ENCODE measurements at regions not wholly inside any gene's neighbourhood (a gene's known extent, or its start where the extent isn't known, plus 50 kb on each side); places are given as distances from the start of the nearest gene placed in this dataset.

DNA sequence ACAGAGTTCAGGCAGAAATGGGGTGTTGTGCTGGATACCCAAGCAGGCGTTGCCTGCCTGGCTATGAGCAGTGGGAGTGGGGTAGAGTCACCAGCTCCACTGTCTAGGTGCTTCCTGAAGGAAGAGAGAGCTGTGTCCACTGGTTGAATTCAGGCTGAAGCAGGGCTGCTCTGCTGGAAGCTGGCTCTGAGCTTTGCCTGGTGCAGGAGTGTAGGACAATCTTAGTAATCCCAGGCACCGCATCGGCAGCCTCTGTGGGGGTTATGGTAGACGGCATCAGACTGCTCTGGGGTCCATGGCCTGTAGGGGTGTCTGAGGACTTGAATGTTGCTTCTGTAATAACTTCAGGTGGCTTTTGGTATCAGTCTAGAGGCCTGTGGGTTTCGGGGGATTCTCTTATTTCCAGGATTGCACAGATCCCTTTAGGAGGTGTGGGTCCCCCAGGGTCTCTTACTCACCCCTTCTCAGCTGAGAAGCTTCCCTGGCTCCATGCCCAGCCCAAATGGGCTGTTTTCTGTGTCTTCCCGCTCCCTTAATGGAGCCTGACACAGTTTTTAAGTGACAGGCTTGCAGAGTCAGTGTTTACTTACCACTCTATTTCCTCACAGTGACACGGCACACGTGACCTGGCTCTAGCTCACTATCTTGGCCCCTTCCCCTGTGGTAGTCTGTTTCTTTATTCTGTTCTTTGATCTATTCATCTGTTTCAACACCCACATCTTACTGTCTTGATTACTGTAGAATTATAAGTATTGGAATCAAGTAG is 644.3 kb downstream of the CBLN2 start:
- no peak for DNase-seq (ENCODE audit: low read depth)

DNA sequence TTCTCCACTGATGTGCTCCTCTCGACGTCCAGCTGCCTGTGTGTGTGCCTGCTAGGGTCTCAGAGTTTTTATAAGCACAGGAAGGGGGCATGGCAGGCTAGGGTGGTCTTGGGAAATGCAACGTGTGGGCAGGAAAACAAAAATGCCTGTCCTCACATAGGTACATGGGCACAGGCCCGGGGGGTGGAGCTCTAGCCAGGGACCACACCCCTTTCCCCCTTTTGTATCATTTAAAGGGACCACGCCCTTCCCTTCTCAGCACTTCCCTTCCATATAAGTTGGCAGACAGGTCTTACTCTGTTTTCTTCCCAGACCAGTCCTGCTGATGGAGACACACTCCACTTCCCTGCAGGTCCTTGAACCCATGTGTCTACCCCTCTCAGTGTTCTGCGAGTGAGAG is 645.0 kb downstream of the CBLN2 start:
- no peak for DNase-seq (ENCODE audit: low read depth)

DNA sequence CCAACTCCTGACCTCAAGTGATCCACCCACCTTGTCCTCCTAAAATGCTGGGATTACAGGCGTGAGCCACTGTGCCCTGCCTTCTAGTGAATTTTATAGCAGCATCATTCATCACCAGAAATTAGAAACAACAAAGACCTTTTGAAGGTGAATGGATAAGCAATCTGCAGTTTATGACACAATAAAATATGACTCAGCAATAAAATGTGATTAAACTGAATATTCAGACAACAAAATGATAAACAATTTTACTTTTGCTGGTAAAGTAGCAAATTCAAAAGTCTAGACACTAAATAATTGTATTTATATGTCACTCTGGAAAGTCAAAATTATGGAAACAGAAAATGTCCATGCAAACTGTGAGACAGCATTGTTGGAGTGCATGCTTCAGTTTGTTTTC is 656.6 kb downstream of the CBLN2 start:
- DNase-seq (ENCODE audit: low read depth), result no peak

DNA sequence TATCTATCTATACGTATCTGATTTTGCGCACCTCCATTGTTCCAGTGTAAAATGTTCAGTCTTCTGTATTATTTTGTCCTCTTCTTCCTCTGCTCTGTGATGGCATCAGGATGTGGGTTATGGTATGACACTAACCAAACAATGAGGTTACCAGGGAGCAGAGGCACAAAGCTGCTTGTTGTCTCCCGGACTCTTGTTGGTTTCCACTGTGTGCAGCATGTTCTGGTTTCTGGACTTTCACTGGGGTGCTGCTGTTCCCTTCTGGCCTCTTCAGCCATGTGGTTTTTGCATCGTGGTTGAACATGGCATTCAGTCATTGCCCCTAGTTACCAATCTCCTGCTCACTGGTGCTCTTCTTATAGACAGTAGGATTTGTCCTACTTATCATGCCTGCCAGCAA is 665.9 kb downstream of the CBLN2 start:
- no peak for DNase-seq (ENCODE audit: low read depth)

DNA sequence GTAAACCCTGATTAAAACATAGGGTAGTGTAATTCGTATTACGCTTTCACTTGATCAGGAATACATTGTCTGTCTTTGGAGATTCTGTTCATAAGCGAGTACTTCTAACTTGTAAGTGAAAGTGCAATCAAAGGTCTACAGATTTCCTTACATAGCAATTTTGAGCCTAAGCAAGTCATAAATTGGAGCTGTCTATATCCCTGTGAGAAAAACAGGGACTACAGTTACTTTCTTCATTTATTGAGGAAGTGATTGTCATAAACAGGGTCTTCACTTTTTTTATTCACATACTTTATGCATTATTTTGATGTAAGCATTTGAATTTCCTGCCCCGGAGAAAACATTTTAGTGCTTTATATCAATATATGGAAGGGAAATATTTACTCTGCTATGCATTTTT is 670.4 kb downstream of the CBLN2 start:
- DNase-seq (ENCODE audit: low read depth), result no peak

DNA sequence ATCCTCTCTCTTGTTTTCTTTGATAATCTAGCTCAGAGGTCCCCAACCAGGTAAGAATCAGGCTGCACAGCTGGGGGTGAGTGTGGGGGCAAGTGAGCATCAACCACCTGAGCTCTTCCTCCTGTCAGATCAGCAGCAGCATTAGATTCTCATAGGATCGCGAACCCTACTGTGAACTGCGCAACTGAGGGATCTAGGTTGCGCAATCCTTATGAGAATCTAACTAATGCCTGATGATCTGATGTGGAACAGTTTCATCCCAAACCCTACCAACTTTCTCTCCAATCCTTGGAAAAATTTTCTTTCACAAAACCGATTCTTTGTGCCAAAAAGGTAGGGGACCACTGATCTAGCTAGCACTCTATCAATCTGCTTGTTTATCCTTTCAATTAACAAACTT is 678.3 kb downstream of the CBLN2 start:
- DNase-seq (ENCODE audit: low read depth), result no peak

DNA sequence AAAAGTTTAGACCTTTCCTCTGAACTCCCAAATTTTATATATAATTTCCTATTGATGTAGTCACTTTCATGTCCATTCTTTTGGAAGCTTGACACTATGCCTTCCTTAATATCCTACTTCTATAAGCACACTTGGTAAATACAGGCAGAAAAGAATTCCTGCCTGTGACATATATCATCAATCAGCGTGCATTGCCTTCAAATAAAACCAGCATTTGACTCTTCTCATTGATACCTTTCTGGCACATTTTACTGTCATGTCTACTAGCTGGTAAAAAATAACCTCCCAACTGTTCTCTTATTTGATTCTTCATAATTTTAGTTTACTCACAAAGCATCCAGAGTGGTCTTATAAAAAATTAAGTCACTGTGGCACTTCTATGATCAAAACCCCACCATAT is 693.5 kb downstream of the CBLN2 start:
- no peak for DNase-seq (ENCODE audit: low read depth)

DNA sequence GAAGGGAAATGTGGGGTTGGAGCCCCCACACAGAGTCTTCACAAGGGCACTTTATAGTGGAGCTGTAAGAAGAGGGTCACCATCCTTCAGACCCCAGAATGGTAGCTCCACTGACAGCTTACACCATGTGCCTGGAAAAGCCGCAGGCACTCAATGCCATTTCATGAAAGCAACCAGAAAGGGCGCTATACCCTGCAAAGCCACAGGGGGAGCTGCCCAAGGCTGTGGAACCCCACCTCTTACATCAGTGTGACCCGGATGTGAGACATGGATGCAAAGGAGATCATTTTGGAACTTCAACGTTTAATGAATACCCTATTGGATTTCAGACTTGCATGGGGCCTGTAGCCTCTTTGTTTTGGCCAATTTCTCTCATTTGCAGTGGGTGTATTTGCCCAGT is 694.7 kb downstream of the CBLN2 start:
- no peak for DNase-seq (ENCODE audit: low read depth)

DNA sequence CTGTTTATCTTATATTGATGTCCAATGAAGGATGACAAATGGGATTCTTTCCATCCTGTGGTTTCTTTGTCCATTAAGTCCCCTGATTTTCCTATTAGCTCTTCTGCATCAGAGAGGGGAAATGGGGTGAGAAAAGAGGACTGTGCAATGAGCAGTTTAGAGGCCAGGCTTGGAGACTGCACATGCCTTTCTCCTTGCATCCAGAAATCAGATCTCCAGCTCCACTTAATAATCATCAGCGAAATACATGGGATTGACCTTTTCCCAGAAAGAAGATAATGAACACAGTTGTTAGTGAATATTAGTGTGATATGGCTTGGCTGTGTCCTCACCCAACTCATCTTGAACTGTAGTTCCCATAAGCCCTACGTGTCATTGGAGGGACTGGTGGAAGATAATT is 697.4 kb downstream of the CBLN2 start:
- DNase-seq (ENCODE audit: low read depth), result no peak

DNA sequence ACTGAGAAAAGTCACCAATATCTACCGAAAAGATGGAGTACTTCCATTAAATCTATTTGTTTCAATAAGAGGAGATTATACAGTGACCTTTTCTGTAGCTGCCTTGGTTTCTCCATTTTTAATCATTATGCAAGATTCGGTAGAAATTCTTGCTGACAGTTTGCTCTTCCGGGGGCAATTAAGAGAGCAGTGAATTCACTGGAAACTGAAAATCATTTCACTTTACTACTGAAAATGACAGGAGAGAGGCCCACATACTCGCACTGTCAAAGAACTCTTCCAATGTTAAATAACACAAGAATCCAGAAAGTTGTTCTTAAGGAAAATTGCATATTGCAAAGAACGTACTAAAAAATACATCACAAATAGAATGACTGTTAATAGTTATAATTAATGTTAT is 699.3 kb downstream of the CBLN2 start:
- no peak for DNase-seq (ENCODE audit: low read depth)

DNA sequence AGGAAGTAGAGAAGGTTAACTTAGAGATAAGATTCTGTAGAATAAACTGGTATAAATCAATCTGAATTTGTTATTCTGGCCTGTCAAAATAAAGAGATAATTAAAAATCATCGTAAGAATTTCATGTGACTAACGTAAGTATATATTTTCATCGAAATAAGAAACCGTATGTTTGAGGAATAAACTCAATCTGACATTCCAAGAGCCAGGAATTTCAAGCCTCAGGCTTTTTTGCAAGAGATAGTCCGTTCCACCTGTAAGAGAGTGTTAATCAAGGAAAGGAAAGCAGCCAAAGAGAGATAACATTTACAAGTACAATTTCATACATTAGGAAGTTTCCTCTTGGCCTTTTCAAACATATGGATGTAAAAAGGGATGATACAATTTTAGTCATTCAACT is 701.5 kb downstream of the CBLN2 start:
- DNase-seq (ENCODE audit: low read depth), result no peak

DNA sequence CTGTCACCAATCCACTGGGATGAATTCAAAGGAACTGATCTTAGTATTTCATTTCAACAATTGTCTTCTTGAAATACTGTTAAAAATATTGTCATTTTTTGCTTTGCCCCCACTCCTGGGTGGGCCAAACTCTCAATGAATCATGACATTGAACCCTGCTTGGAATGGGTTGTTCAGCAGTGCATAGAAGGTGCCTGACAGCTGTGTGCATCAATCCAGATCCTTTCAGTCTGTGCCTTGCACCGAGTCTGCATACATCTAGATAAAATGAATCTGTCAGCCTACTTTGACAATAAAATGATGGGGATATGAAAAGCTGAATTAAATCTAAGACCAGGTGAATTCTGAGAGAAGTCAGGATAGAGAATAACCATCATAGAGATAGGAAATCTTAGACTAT is 706.6 kb downstream of the CBLN2 start:
- DNase-seq (ENCODE audit: low read depth), result no peak

DNA sequence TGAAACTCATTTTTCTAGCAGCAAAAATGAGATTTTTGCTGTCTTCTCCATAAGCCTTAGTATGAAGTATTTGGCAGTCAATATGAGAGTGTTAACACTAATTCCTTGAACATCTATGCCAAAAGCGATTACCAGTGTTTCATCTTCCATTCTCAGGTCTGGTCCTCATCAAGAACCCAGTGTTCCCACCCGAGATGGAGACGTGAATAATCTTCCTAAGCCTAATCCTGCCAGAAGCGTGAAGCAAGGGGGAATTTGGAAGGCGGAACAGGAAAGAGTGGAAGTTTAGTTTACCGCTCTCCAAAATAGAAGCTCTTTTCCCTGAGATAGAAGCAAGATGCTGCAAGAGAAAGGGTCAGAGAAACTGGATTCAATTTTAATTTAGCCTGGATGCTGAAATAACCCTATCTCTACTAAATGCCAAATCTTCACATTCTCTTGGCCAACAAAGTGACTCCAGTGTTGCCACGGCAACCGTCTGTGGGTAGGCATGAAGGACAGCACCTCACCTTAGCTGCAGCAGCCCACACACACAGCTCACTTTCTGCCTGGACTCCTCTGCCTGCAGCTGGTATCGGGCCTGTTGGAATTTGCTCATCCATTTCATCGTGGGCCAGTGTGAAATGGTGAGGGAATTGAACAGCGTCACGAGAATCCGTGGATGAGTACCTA is 711.1 kb downstream of the CBLN2 start:
- no peak for DNase-seq (ENCODE audit: low read depth)

DNA sequence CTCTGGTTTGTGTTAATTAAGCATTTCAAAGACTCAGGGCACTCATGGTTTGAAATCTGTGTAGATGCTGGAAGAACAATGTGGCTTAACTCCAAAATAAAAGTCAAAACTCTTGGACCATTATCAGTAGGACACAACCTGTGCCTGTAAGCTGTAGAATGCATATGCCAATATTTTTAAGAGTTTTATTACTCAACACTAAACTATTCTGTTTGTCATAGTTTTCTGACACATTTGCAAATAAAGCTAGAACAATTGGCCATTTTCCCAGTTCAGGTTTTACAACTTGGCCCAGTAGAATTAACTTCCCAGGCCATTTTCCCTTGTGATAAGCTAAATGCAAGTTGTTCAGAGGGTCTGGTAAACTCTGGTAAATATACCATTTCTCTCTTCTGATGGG is 713.1 kb downstream of the CBLN2 start:
- DNase-seq (ENCODE audit: low read depth), result no peak

DNA sequence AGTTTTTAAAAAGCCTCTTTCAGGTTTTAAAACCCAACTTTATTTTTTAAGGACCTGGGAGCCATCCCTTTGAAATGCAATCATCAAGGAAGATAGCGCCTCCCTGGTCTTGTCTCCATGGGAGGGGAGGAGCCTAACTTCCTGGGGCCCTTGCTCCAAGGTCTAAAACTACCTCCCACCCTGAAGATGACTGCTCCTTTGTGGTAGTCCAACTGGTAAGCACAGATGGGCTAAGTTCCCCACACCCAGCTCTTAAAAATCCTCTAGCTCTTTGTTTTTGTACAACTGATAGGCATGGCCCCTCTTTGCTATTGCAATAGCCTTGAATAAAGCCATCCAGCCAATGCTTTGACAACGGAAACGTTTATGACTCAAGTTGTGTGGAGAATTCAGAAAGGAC is 716.8 kb downstream of the CBLN2 start:
- no peak for DNase-seq (ENCODE audit: low read depth)

DNA sequence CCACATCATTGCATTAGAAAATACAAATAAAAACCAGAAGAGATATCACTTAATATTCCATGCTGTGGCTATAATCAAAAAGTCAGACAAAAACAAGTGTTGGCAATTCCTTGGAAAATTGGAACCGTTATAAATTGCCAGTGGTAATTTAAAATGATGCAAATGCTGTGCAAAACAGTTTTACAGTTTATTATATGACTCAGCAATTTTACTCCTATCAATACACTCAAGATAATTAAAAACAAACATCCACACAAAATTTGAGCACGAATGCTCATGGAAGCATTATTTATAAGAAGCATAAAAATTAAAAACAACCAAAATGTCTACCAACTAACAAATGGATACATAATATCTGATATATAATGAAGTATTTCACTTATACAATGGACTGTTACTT is 728.8 kb downstream of the CBLN2 start:
- DNase-seq (ENCODE audit: low read depth), result no peak

DNA sequence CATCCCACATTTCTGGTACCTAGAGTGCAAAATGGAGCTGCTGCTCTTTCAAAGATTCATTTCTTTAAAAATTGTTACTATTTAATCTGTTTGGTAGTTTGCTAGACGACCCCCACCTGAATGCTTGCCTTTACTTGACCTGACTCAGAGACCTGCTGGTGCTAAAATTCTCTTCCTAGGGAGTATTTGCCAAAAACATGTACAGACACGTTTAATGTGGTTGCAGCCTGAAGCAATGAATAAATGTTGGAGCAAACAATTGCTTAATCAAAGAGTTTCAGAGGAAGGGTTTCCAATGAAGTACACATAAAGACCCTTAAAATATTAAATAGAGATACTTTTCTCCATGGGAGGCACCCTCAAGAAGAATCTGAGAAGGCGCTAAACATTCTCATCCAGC is 734.4 kb downstream of the CBLN2 start:
- DNase-seq (ENCODE audit: low read depth), result no peak

DNA sequence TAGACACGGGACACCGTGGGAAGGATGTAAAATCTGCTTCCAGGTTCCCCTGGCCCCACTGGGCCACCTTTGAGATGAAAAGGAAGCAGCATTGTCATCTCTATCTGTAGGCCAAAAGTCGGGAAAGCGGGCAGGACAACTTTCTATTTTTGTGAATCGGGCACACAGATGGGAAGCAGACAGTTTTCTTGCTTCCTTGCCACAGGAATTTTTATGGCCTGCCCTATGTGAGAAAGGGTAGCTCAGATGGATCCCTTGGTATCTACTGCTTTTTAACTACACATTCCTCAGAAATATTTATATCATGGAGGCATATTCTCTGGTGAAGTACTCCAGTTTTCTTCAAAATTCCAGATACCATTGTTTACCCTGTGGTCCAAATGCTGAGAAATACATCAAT is 735.5 kb downstream of the CBLN2 start:
- DNase-seq (ENCODE audit: low read depth), result no peak

DNA sequence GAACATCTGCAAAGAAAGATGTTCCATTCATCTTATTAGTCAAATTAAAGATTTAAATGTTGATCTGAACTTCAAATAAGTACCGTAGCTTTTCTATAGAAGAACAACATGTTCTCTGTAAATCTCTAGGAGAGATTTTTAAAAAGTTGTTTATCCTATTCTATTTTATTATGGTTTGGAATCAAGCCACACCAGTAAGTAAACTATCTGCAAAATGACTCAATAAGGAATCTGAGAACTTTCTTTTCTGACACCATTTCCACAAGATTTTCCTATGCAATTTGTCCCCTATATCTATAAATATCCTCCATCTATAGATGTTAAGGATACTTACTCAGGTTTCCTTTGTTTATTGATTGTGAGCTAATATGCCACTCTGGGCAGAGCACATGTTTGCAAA is 736.6 kb downstream of the CBLN2 start:
- no peak for DNase-seq (ENCODE audit: low read depth)

DNA sequence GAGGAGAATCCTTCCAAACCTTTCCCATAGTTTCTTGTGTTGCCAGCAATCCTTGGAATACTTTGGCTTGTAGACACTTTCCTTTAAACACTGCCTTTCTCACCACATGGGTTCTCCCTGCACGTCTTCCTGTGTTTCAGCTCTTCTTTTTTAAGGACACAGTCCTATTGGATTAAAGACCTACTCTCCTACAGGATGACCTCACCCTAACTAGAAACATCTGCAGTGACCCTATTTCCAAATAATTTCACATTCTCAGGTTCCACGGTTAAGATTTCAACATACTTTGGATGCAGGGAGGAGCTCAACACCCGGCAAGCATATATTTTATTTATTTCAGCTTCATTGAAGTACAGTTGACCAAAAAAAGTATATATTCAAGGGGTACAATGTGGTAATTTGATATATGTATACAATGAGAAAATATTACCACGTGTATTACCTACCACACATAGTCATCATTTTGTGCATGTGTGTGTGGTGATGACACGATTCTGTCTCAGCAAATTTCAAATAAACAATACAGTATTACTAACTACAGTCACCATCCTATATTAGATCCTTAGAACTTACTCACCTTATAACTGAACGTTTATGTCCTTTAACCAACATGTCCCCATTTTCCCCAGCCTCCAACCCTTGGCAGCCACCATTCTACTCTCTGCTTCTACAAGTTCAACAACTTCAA is 745.0 kb downstream of the CBLN2 start:
- DNase-seq (ENCODE audit: low read depth), result no peak

DNA sequence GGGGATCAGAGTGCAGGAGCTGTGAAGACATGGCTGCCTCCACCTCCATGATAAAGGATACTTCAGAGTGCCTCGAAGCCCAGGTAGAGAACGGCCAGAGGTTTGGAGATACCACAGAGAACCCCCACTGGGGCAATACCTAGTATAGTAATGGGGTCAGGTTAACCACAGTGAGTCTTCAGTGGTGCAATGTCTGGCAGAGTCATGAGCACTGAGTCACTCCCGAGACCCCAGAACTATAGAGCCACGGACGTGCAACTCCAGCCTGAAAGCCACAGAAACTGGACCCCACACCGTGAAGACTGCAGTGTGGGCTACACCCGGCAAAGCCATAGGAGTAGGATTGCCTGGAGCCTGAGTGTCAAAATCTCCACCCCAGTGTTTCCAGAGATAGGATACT is 746.6 kb downstream of the CBLN2 start:
- no peak for DNase-seq (ENCODE audit: low read depth)

DNA sequence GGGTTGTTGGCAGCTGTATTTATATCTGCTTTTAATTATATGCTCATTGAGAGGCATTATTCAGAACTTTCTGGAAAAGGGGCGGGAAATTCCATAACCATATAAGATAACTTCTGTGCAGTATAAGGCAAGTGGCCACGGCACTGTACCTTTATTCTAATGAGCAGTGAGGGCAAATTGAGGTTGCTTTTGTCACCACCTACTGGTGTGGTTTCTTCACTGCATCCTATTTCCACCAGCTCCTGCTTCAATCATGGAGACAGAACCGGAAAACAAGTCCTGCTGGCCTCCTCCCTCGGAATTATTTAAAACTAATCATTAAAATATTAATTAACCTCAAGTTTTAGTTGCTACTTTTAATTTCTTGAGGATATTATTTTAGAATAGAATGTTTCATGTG is 759.4 kb downstream of the CBLN2 start:
- DNase-seq (ENCODE audit: low read depth), result no peak

DNA sequence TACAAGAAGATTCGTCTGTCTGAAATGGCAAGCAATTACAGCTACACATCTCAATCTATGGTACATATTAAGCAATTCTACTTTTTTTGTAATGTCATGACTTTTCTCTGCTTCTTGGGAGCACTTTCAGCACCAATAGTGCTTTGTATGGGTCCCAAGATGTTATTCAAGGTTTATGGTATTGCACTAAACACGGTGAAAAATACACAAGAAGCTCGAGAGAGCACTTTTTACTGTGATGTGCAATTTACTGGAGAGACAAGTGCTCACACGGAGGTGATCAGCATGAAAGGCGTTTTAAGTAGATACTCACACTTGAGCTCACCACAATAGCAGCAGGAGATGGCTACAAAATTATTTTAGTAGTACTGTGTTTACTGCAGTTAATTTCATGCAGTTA is 783.6 kb downstream of the CBLN2 start:
- no peak for DNase-seq (ENCODE audit: low read depth)
